ENCODE measurements at regions not wholly inside any gene's neighbourhood (a gene's known extent, or its start where the extent isn't known, plus 50 kb on each side); places are given as distances from the start of the nearest gene placed in this dataset.
"Not testable (repeated sequence)": the region's sequence is repeated elsewhere in the genome, so short reads cannot be mapped to it uniquely, and the experiment has no call there.

DNA sequence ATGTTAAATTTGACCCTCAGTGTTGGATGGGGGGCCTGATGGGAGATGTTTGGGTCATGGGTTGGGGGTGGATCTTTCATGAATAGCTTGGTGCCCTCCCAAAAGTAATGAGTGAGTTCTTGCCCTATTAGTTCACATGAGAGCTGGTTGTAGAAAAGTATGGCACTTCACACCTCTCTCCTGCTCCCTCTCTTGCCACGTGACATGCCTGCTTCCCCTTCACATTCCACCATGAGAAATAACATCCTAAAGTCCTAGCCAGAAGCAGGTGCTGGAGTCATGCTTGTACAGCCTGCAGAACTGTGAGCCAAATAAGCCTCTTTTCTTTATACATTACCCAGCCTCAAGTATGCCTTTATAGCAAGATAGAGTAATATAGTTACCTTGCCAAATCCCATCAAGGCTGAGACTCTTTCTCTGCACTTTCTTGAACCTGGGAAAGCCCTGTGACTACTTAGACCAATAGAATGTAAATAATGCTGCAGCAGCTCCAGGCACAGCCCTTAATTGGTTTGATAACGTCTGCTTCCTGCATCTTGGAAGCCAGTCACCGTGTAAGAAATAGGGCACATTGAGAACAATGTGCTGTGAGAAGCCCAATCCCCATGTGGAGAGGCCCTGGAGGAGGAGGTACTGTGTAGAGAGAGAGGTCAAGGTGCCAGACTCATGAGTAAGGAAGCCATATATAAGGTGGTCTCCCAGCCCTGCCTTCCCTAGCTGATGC is 88.0 kb upstream of the NAMPT start:
- no peak for DNase-seq (ENCODE audit: low read depth, low spot score)
- no peak overlapping the region for H3K4me3 ChIP-seq (ENCODE audit: low read length)

- H3K4me3 ChIP-seq (ENCODE audit: low read length), result no peak overlapping the region
- DNase-seq (ENCODE audit: low read depth, low spot score), result no peak
Measured at GRCh38 chr7:106372126-106372525, 87.3 kb upstream of the NAMPT start.

DNA sequence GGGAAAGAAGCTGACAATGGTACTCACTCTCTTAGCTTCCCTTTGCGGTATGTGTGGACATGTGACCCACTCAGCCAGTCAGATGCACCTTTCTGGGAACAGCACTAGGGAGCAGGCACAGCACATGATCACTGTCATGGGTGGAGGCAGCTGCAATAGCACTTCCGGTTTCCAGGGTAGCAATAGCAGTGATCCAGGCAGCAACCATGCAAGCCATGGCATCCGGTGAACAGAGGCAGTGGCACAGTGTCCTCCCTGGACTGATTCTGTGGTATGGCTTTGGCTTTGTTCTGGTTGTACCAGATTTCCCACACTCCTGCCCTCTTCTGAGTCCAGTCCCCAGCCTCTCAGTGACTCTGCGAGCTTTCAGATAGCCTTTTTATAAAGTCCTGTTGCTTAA is 86.8 kb upstream of the NAMPT start:
- no peak for DNase-seq (ENCODE audit: low read depth, low spot score)
- H3K4me3 ChIP-seq (ENCODE audit: low read length), result no peak overlapping the region

GRCh38 chr7:106370542-106370941 is 85.8 kb upstream of the NAMPT start:
- H3K4me3 ChIP-seq (ENCODE audit: low read length), result no peak overlapping the region
- no peak for DNase-seq (ENCODE audit: low read depth, low spot score)

DNA sequence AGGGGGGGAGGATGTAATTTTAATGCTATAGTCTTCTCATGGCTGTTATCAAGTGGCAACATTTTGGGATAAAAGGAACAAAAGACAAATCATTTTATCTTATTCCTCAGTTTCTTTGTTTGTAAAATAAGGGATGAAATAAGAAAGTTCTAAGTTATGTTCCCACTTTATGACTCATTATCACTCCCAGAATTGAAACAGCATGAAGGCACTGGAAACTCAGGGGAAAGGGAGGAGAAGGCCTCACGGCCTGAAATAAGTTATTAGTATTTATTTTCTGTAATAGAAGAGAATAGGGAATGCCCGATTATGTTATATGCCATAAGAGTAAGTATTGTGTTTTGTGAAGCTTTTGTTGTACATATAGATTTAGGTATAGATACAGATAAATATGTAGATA is 85.0 kb upstream of the NAMPT start:
- no peak overlapping the region for H3K4me3 ChIP-seq (ENCODE audit: low read length)
- DNase-seq (ENCODE audit: low read depth, low spot score), result no peak

GRCh38 chr7:106369352-106369751 is 84.6 kb upstream of the NAMPT start:
- DNase-seq (ENCODE audit: low read depth, low spot score), result no peak
- H3K4me3 ChIP-seq (ENCODE audit: low read length), result no peak overlapping the region

- no peak overlapping the region for H3K4me3 ChIP-seq (ENCODE audit: low read length)
- DNase-seq (ENCODE audit: low read depth, low spot score), result no peak
Measured at GRCh38 chr7:106367664-106368063, 82.9 kb upstream of the NAMPT start.

- no peak for DNase-seq (ENCODE audit: low read depth, low spot score)
- H3K4me3 ChIP-seq (ENCODE audit: low read length), result no peak overlapping the region
Measured at GRCh38 chr7:106367018-106367420, 82.2 kb upstream of the NAMPT start.

GRCh38 chr7:106365252-106366005 is 80.6 kb upstream of the NAMPT start:
- no peak overlapping the region for H3K4me3 ChIP-seq (ENCODE audit: low read length)
- no peak for DNase-seq (ENCODE audit: low read depth, low spot score)

GRCh38 chr7:106362507-106362906 is 77.7 kb upstream of the NAMPT start:
- DNase-seq (ENCODE audit: low read depth, low spot score); H3K4me3 ChIP-seq (ENCODE audit: low read length): not testable (repeated sequence)

GRCh38 chr7:106358103-106358663 is 73.4 kb upstream of the NAMPT start:
- H3K4me3 ChIP-seq (ENCODE audit: low read length), result no peak overlapping the region
- no peak for DNase-seq (ENCODE audit: low read depth, low spot score)

DNA sequence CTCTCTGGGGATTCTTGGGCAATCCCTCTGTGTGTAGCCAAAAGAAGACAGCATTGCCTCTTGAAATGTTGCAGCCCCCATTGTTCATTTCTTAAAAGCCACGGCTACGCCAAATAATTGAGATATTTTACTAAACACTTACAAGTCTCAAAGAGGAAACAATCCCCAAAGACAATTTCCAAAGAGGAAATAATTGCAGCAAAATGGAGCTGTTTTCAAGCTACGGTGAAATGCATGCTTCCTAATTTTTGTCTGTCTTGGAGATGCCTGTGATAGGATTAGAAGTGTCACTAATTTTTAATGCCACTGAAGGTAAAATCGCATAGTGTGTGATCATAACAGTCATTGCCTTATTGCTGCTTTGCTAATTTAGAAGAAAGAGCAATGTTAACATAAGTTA is 72.9 kb upstream of the NAMPT start:
- no peak overlapping the region for H3K4me3 ChIP-seq (ENCODE audit: low read length)
- DNase-seq (ENCODE audit: low read depth, low spot score), result no peak

DNA sequence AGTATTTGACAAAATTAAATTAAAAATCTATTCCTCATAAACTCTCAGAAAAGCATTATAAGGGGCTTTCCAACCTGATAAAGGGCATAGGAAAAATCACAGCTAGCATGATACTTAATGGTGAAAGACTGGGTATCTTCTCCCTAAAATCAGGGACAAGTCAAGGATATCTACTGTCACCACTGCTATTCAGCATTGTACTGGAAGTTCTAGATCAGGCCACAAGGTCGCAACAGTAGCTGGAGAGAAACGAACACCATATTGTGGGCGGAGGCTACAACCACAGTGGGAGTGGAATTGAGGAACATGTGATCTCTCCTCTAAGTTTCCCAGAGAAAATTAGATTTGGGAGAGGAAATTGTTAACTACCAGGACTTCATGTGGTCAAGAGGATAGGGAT is 70.0 kb upstream of the NAMPT start:
- H3K4me3 ChIP-seq (ENCODE audit: low read length), result no peak overlapping the region
- DNase-seq (ENCODE audit: low read depth, low spot score), result no peak

GRCh38 chr7:106353944-106354343 is 69.2 kb upstream of the NAMPT start:
- DNase-seq (ENCODE audit: low read depth, low spot score), result no peak
- H3K4me3 ChIP-seq (ENCODE audit: low read length), result no peak overlapping the region

- no peak for DNase-seq (ENCODE audit: low read depth, low spot score)
- H3K4me3 ChIP-seq (ENCODE audit: low read length), result no peak overlapping the region
Measured at GRCh38 chr7:106348231-106348630, 63.4 kb upstream of the NAMPT start.

GRCh38 chr7:106347229-106347833 is 62.5 kb upstream of the NAMPT start:
- H3K4me3 ChIP-seq (ENCODE audit: low read length), result no peak overlapping the region
- DNase-seq (ENCODE audit: low read depth, low spot score), result no peak

DNA sequence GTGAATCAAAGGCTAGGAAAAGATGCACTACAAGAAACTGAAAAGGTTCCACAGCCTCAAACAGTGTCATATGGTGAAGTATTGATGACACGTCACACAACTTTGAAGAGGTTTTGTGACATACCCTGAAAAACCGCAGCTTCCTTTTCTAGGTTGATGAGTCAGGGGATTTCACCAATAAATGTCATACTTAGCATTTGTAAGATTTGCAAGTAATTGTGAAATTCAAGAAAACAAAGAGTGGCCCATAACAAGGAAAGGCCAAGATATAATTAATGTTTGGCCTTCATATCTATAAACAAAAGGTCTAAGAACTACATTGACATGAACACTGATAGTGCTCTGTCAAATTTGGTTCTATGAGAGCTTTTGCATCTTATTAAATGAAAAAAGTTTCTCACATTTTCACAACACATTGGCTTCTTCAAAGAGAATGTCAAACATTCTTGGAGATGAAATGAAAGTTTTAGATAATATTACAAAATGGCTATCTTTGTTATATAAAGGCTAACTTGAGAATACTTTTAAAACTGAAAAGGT is 62.0 kb upstream of the NAMPT start:
- no peak overlapping the region for H3K4me3 ChIP-seq (ENCODE audit: low read length)
- DNase-seq (ENCODE audit: low read depth, low spot score), result peak; percentile 86

GRCh38 chr7:106346167-106346677 is 61.4 kb upstream of the NAMPT start:
- no peak for DNase-seq (ENCODE audit: low read depth, low spot score)
- H3K4me3 ChIP-seq (ENCODE audit: low read length), result no peak overlapping the region

- DNase-seq (ENCODE audit: low read depth, low spot score), result no peak
- no peak overlapping the region for H3K4me3 ChIP-seq (ENCODE audit: low read length)
Measured at GRCh38 chr7:106345421-106346166, 60.8 kb upstream of the NAMPT start.
